ENCODE measurements at regions not wholly inside any gene's neighbourhood (a gene's known extent, or its start where the extent isn't known, plus 50 kb on each side); places are given as distances from the start of the nearest gene placed in this dataset.

GRCh38 chr2:133949595-133949994 is 304.3 kb upstream of the MGAT5 start (continued):
- TF ChIP-seq CTCF (IDR thresholded peaks at IDR 0.05 in 2 of 3, conservative IDR thresholded peaks at IDR 0.05 in 1 of 3; ENCODE audit: borderline replicate concordance in 1 of 3, insufficient read depth in 1 of 3, low read depth in 2 of 3, low read length in 2 of 3) (no peak), ATF3 (IDR thresholded peaks at IDR 0.05) (no peak), EZH2 (IDR thresholded peaks at IDR 0.05) (no peak), JUND (IDR thresholded peaks at IDR 0.05) (no peak)

GRCh38 chr2:133951209-133951608 is 302.7 kb upstream of the MGAT5 start:
- no peak overlapping the region for H3K9ac ChIP-seq (ENCODE audit: low read length)
- H3K27me3 ChIP-seq (ENCODE audit: insufficient read depth, low read length), result peaks cover 3% of the 10 kb centered on the region
- no peak overlapping the region for H2AFZ ChIP-seq (ENCODE audit: low read depth, low read length, poor library complexity, severe bottlenecking)
- ChIA-PET CTCF (no interaction called here), RAD21 (ENCODE audit: low non-redundant PET in 1 of 2, low total read pairs in 2 of 2, uncharacterized antibody in 2 of 2, unreplicated experiment in 2 of 2) (no interaction called here), POLR2A (no interaction called here)
- DNase-seq (ENCODE audit: low read depth, low spot score) (no peak), ATAC-seq (no peak)
- H3K9me3 ChIP-seq (ENCODE audit: control insufficient read depth in 1 of 2, insufficient read depth in 1 of 2, low read depth in 1 of 2, low read length in 2 of 2), result no peaks in the 10 kb centered on the region
- H3K9me2 ChIP-seq (ENCODE audit: insufficient read depth), result no peaks in the 10 kb centered on the region
- no peaks in the 10 kb centered on the region for H3K36me3 ChIP-seq (ENCODE audit: control insufficient read depth in 1 of 2, insufficient read depth in 2 of 2, low read length in 2 of 2)
- no peaks in the 10 kb centered on the region for H3K79me2 ChIP-seq (ENCODE audit: insufficient read depth, low read length)
- no peak overlapping the region for H3K27ac ChIP-seq (ENCODE audit: low read depth, low read length)
- H3K4me1 ChIP-seq (ENCODE audit: control insufficient read depth in 1 of 2, insufficient read depth in 2 of 2, low read length in 2 of 2), result no peaks in the 10 kb centered on the region
- intact Hi-C loops (cut with micrococcal nuclease), result no loop called here
- H4K20me1 ChIP-seq (ENCODE audit: insufficient read depth), result no peaks in the 10 kb centered on the region
- H3K4me3 ChIP-seq (replicated peaks in 1 of 2; ENCODE audit: low read depth in 1 of 2, low read length in 2 of 2), result no peak overlapping the region
- no TSS peak for BruUV-seq (replicated peaks)
- TF ChIP-seq SRF (IDR thresholded peaks at IDR 0.05; ENCODE audit: low read depth), result no peak
- no peak for TF ChIP-seq ATF3 (IDR thresholded peaks at IDR 0.05)
- no peak for TF ChIP-seq POLR2AphosphoS5 (IDR thresholded peaks at IDR 0.05; ENCODE audit: low read depth, low read length)
- TF ChIP-seq CBX3 (IDR thresholded peaks at IDR 0.05; ENCODE audit: low read depth), result no peak
- TF ChIP-seq REST (IDR thresholded peaks at IDR 0.05; ENCODE audit: low read depth), result no peak
- TF ChIP-seq JUND (IDR thresholded peaks at IDR 0.05), result no peak
- no peak for TF ChIP-seq RAD21 (IDR thresholded peaks at IDR 0.05; ENCODE audit: low read depth)
- no peak for TF ChIP-seq TCF7L2 (IDR thresholded peaks at IDR 0.05; ENCODE audit: borderline replicate concordance, extremely low read depth, insufficient read depth, insufficient read length)
- TF ChIP-seq CEBPB (IDR thresholded peaks at IDR 0.05; ENCODE audit: low read depth), result no peak
- no peak overlapping the region for H3K4me2 ChIP-seq (ENCODE audit: low read length)
